ENCODE measurements at regions not wholly inside any gene's neighbourhood (a gene's known extent, or its start where the extent isn't known, plus 50 kb on each side); places are given as distances from the start of the nearest gene placed in this dataset.

DNA sequence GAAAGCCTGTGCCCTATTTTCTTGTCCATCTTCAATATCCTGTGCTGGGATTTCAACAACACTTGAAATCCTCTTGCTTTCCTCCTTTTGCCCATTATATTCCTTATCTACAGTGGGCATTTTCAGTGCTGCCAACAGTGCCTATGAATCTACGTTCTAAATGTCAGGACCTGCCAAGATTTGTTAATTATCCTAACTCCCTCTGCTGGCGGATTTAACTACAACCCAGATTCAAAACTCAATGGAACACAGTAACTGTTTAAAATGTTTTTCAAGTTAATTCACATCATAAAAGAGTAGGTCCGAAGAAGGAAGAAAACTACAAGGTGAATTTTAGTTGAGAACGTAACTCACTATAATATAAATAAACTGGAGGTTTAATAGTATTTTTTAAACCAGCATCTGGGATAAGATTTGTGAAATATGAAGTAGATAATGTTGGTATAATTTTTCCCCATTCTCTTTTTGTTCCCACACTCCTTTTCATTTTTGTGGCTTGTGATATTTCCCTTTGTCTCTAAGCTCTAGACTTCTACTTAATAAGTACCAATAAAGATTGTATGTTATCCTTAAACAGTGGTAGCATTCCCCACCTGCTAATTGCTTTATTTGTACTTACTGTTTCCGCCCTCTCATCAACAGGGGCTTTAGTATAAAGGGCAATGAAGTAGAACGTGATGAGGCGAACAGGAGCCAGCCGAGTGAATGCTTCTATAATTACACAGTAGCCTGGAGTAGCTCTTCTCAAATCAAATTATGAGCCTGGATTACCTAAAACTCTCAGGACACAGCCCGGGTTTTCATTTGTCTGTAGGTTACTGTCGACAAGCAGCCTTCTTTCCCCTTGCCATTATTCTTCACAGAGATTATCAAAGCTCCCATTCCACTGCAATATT, 302.5 kb upstream of the ATP11B start:
- FAIRE-seq (no peak), DNase-seq (ENCODE audit: insufficient read length) (no peak)
- TF ChIP-seq POLR2AphosphoS5 (IDR thresholded peaks at IDR 0.05; ENCODE audit: low read depth, low read length): no peak
- TF ChIP-seq TAF1 (IDR thresholded peaks at IDR 0.05; ENCODE audit: borderline replicate concordance, low read depth, low read length): no peak
- TF ChIP-seq POLR2A (IDR thresholded peaks at IDR 0.05; ENCODE audit: low read depth, low read length): no peak

DNA sequence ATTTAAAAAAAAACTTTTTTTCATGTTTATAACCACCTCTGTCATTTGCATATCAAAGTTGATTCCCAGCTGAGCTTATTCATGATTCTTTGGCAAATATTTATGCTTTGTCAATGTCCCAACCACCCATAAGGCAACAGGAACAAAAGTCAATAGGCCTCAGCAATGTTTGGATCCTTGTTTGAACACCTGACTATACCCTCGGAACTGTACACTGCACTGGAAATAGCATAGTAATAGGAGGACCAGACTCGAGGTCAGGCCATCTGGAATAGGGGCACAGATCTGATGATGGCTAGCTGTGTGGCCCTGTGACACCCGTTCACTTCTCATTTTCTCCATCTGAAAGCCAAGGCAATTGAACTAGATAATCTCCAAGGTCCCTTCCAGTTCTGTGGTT, 301.7 kb upstream of the ATP11B start:
- no peak for DNase-seq (ENCODE audit: insufficient read length)

DNA sequence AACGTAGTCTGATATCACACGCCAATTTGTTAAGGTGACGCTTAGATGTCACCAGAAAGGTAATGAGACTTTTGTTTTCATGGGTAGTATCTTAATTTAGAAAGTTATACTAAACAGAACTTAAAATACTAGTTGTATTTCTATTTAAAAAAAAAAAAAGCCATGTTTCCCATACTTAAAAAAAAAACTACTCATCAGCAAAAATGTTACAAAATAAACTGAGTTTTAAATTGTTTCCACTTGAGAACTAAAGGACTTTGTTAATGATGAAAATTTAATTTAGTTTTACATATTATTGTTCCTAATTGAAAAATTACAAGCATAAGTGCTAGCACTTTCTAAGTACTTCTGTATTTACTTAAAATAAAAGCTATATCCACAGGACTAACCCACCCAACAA, 300.8 kb upstream of the ATP11B start:
- no peak for TF ChIP-seq POLR2A (IDR thresholded peaks at IDR 0.05; ENCODE audit: low read depth, low read length)
- FAIRE-seq (no peak), DNase-seq (ENCODE audit: insufficient read length) (no peak)

More for the DNA sequence above, 301.7 kb upstream of the ATP11B start:
- TF ChIP-seq POLR2A (IDR thresholded peaks at IDR 0.05; ENCODE audit: low read depth, low read length) (no peak), POLR2AphosphoS5 (IDR thresholded peaks at IDR 0.05; ENCODE audit: low read depth, low read length) (no peak), TAF1 (IDR thresholded peaks at IDR 0.05; ENCODE audit: borderline replicate concordance, low read depth, low read length) (no peak)
- FAIRE-seq: no peak

DNA sequence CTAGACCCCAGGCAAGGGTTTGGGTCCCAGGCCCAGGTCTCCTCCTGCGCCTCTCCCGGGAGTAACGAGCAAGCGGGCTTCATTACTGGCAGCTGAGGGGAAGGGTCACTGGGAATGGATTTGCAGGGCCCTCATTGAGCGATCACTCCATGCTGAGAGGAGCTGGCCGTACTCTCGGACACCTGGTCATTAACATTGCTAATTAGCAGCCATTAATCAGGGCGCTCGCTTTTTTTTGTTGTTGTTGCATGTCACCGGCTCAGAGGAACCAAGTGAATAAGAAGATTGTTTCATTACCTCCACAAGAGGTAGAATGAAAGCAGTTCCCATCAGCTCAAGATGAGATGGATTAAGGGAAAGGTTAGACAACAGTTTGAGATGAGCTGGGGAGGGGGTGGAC, 293.0 kb upstream of the ATP11B start:
- DNase-seq (ENCODE audit: insufficient read length) (no peak), FAIRE-seq (no peak)
- TF ChIP-seq TAF1 (IDR thresholded peaks at IDR 0.05; ENCODE audit: borderline replicate concordance, low read depth, low read length) (no peak), POLR2A (IDR thresholded peaks at IDR 0.05; ENCODE audit: low read depth, low read length) (no peak), POLR2AphosphoS5 (IDR thresholded peaks at IDR 0.05; ENCODE audit: low read depth, low read length) (no peak)

DNA sequence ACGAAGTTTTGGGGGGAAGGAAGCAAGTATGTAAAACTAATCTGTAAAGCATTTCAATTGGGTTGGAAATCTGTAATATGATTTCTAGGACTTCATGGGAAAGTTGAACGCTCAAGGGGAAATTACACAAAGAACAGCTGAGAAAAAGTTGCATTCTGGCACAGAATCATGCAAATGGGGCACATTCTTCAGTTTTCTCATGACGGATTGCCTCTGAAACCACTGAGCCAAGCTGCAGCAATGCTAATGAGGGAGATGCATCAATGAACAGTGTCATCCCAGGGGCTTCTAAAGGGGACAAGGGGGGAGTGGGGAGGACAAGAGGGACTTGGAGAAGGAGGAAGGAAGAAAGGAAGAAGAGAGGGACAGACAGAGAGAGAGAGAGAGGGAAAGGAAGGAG, 291.4 kb upstream of the ATP11B start:
- FAIRE-seq: no peak
- no peak for DNase-seq (ENCODE audit: insufficient read length)
- TF ChIP-seq TAF1 (IDR thresholded peaks at IDR 0.05; ENCODE audit: borderline replicate concordance, low read depth, low read length) (no peak), POLR2A (IDR thresholded peaks at IDR 0.05; ENCODE audit: low read depth, low read length) (no peak), POLR2AphosphoS5 (IDR thresholded peaks at IDR 0.05; ENCODE audit: low read depth, low read length) (no peak)

DNA sequence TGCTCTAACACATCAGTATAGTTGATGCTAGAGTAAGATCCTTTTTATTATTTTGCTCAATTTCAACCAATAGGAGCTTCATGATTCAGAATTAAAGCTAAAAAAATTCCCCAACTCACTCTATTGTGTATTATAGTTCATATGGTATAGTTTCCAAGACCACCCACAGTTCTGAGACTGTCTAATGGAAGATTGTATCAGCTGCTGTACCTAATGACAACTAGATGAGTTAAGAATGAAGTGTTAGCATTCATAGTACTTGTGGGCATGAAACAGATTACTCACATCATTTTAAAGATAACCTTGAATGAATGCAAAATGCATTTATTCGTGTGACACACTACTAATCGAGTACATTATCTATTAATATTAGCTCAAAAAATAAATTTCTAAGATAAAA, 289.9 kb upstream of the ATP11B start:
- TF ChIP-seq POLR2AphosphoS5 (IDR thresholded peaks at IDR 0.05; ENCODE audit: low read depth, low read length) (no peak), TAF1 (IDR thresholded peaks at IDR 0.05; ENCODE audit: borderline replicate concordance, low read depth, low read length) (no peak), POLR2A (IDR thresholded peaks at IDR 0.05; ENCODE audit: low read depth, low read length) (no peak)
- no peak for DNase-seq (ENCODE audit: insufficient read length)
- no peak for FAIRE-seq

DNA sequence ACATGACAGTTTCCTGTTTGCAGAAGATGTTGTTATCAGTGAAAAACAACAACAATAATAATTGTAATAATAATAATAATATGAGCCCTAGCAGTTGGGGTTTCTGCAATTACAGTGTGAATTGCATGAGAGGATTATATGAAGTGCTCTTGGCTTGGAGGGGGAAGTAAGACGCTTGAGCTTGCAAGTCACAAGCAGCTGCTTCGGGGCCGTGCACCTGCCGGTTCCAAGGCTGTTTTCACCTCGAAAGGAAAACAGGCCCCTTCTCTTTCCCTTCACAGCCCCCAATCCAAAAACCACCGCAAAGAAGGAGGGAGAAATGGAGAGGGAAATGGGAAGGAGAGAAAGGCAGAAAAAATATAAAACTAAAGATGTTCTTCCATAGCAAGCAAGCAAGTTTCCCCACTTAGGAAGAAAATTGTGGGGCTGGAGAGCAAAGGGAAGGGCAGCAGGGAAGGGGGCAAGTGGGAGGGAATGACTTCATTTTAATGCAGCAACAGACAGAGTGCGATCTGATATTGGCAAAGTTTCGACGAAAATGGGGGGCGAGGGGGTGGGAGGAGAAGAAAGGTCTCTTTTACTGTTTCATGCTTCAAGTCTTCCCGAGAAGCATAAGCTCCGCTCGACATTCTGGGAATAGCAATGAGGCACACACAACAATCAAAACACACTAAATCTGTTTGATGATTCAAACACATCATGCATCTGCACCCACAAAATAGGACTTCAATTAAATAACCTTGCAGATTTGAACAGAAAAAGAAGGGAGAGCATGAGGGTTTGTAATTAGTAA, 284.2 kb upstream of the ATP11B start:
- TF ChIP-seq TAF1 (IDR thresholded peaks at IDR 0.05; ENCODE audit: borderline replicate concordance, low read depth, low read length) (no peak), POLR2AphosphoS5 (IDR thresholded peaks at IDR 0.05; ENCODE audit: low read depth, low read length) (no peak)
- FAIRE-seq (no peak), DNase-seq (ENCODE audit: insufficient read length) (no peak)

DNA sequence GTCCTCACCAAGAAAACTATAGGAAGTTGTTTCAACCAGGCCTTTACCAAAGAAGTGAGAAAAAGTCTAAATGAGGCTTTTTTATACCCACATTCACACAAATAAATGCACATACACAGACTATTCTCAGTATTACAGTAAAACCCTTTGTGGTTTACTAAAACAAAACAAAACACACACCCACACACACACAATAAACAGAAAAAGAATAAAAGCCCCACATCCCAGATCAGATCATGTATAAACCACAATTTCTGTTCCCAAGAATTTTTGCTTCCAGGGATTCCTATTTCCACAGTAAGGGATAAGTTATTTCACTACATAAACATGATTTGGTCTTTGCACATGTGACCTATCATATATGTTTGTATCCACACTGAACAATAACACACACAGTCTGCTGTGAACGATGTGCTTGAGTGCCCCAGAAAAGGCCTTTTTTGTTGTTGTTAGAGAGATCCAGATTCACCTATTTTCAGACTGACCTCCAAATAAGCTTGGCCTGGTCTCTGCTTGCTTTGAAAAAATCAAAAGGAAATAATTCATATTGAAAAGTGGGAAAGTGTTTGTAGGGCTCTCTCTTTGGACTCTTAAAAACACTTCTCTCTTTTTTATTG, 283.4 kb upstream of the ATP11B start:
- TF ChIP-seq TAF1 (IDR thresholded peaks at IDR 0.05; ENCODE audit: borderline replicate concordance, low read depth, low read length) (no peak), POLR2AphosphoS5 (IDR thresholded peaks at IDR 0.05; ENCODE audit: low read depth, low read length) (no peak), POLR2A (IDR thresholded peaks at IDR 0.05; ENCODE audit: low read depth, low read length) (no peak)

DNA sequence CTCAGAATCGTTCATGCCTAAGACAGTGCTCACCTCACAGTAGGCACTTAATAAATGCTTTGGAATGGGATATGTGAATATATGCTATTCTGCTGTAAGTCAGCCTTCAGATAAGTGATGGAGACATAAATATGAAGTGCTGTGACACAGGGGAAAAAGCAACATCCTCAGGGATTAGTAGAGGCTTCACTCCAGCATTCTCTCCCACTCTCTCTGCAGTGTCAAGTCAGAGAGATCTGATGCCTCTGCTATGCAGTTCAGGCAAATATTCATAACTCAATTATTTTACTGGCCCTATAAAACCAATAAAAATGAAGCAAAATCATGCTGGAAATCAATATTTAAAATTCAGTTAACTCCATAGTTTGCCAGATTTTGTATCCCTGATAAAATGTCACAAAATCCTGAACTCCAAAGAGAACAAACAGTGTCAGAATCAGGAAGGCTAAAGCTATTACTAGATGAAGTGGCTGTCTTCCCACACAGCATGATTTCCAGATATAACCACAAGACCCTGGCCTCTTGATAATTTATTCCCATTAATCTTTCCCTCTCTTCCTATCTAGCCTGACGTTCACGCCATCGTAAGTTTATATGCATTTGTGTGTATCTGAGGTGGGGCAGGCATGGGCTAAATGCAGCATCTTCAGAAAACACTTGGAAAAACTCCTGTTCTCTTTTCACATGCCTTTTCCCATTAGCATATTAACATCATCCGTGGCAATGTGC, 278.9 kb upstream of the ATP11B start:
- TF ChIP-seq TAF1 (IDR thresholded peaks at IDR 0.05; ENCODE audit: borderline replicate concordance, low read depth, low read length) (no peak), POLR2AphosphoS5 (IDR thresholded peaks at IDR 0.05; ENCODE audit: low read depth, low read length) (no peak), POLR2A (IDR thresholded peaks at IDR 0.05; ENCODE audit: low read depth, low read length) (no peak)
- DNase-seq (ENCODE audit: insufficient read length): no peak
- FAIRE-seq: no peak

More for the DNA sequence above, 283.4 kb upstream of the ATP11B start:
- no peak for FAIRE-seq
- DNase-seq (ENCODE audit: insufficient read length): no peak

DNA sequence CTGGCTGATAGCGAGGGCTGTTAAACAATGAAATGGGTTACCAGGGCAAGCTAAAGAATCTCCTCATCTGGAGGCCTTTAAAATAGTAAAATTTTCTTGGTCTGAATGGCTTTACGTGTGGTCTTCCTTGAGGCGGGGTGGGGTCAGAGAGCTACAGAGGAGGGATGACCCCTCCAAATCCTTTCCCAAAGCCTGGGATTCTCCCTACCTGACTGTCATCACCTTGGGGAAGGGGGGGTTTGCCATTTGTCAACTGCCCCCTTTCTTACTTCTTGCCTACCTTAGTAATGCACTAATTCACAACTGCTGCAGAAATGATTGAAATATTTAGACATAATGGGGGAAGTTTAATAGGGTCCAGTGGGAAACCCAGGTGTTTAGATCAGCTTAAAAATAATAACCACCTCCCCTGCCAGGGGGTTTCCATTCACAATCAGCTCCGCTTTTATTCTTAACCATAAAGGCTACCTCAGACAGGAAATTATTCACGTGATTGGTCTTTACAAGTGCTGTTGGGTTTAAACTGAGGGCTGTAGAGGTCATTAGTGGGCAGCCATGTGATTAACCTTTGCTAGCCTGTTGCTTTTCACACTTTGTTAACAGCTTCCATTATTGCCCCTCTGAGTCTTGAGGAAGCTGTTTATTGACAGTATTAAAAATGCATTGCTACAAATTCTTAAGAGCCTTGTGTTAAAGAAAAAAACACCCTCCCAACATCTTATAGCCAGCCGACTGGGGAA, 276.5 kb upstream of the ATP11B start:
- FAIRE-seq: no peak
- no peak for DNase-seq (ENCODE audit: insufficient read length)

More for the DNA sequence above, 276.5 kb upstream of the ATP11B start:
- TF ChIP-seq POLR2AphosphoS5 (IDR thresholded peaks at IDR 0.05; ENCODE audit: low read depth, low read length) (no peak), POLR2A (IDR thresholded peaks at IDR 0.05; ENCODE audit: low read depth, low read length) (no peak), TAF1 (IDR thresholded peaks at IDR 0.05; ENCODE audit: borderline replicate concordance, low read depth, low read length) (no peak)

Measured in GM12892 (cell line).